HEK293T (cell line): ENCODE measurements at regions not wholly inside any gene's neighbourhood (a gene's known extent, or its start where the extent isn't known, plus 50 kb on each side); places are given as distances from the start of the nearest gene placed in this dataset.

Experiments
- BHLHE40 ChIP-seq: fragments of 450-650 bp; IDR thresholded peaks from 2 replicates; pipeline ENCODE4 v1.6.1; 2016; ENCODE audit warnings: mild to moderate bottlenecking, moderate library complexity, borderline replicate concordance
- CTBP1 ChIP-seq: fragments of 450-650 bp; IDR thresholded peaks from 2 replicates; pipeline ENCODE4 v1.6.1; 2016; ENCODE audit warnings: borderline replicate concordance
- FOXA1 ChIP-seq: fragments of 450-650 bp; IDR thresholded peaks from 2 replicates; pipeline ENCODE4 v1.6.1; 2016; ENCODE audit warnings: mild to moderate bottlenecking
- FOXK2 ChIP-seq: fragments of 450-650 bp; IDR thresholded peaks from 2 replicates; pipeline ENCODE4 v1.6.1; 2016; ENCODE audit warnings: mild to moderate bottlenecking
- FOXM1 ChIP-seq: fragments of 450-650 bp; IDR thresholded peaks from 2 replicates; pipeline ENCODE4 v1.6.1; 2017; ENCODE audit warnings: mild to moderate bottlenecking, borderline replicate concordance
- L3MBTL2 ChIP-seq: fragments of 450-650 bp; conservative IDR thresholded peaks from 2 replicates; pipeline ENCODE4 v1.6.1; 2016; ENCODE audit warnings: mild to moderate bottlenecking
- NFRKB ChIP-seq: fragments of 450-650 bp; IDR thresholded peaks from 2 replicates; pipeline ENCODE4 v1.6.1; 2016; ENCODE audit warnings: mild to moderate bottlenecking, moderate library complexity
- SP1 ChIP-seq: fragments of 450-650 bp; IDR thresholded peaks from 2 replicates; pipeline ENCODE4 v1.6.1; 2017
- SUZ12 ChIP-seq: fragments of 450-650 bp; IDR thresholded peaks from 2 replicates; pipeline ENCODE4 v1.6.1; 2016; ENCODE audit warnings: mild to moderate bottlenecking
- TARDBP ChIP-seq: fragments of 450-650 bp; IDR thresholded peaks from 2 replicates; pipeline ENCODE4 v1.6.1; 2016
- ZNF384 ChIP-seq: fragments of 450-650 bp; IDR thresholded peaks from 2 replicates; pipeline ENCODE4 v1.6.1; 2016
- TF ChIP-seq, protein P1 (sequence below): fragments of 450-650 bp; IDR thresholded peaks from 2 replicates; pipeline ENCODE4 v1.6.1; 2016

- TF ChIP-seq, protein P1, sequence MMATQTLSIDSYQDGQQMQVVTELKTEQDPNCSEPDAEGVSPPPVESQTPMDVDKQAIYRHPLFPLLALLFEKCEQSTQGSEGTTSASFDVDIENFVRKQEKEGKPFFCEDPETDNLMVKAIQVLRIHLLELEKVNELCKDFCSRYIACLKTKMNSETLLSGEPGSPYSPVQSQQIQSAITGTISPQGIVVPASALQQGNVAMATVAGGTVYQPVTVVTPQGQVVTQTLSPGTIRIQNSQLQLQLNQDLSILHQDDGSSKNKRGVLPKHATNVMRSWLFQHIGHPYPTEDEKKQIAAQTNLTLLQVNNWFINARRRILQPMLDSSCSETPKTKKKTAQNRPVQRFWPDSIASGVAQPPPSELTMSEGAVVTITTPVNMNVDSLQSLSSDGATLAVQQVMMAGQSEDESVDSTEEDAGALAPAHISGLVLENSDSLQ: no peak
- TF ChIP-seq NFRKB (no peak), TARDBP (no peak), FOXM1 (no peak), SUZ12 (no peak), SP1 (no peak), L3MBTL2 (no peak), BHLHE40 (no peak), ZNF384 (no peak), FOXA1 (no peak), CTBP1 (no peak), FOXK2 (no peak)
These were observed 106.1 kb upstream of the SLC44A1 start for GRCh38 chr9:105138306-105138801.
